ENCODE measurements at regions not wholly inside any gene's neighbourhood (a gene's known extent, or its start where the extent isn't known, plus 50 kb on each side); places are given as distances from the start of the nearest gene placed in this dataset.

GRCh38 chr5:66518052-66518451, 78.1 kb upstream of the MAST4 start:
- TF ChIP-seq POLR2A (IDR thresholded peaks at IDR 0.05; ENCODE audit: extremely low read depth, insufficient read length) (no peak), MYC (IDR thresholded peaks at IDR 0.05; ENCODE audit: low read depth, low read length) (no peak), MAX (IDR thresholded peaks at IDR 0.05; ENCODE audit: low read depth, low read length) (no peak), CTCF (IDR thresholded peaks at IDR 0.05; ENCODE audit: low read depth, low read length) (no peak)

DNA sequence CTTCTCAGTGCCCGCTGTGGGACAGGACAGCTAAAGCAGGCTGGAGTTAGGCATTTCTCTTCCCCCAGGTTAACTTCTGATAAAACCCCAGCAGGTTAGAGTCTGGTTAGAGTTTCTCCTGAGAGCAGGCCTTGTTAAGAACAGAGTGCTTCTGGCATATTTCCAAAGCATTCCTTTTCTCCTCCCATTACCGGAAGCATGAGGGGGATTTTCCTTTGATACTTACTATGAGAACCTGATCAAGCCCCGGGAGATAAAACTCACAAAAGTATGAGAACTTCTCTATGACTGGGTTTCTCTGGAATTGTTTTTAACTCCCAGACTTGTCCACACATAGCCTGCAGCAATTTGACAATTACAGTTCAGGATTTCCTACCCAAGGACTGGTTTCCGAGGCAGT, 77.4 kb upstream of the MAST4 start:
- TF ChIP-seq POLR2A (IDR thresholded peaks at IDR 0.05; ENCODE audit: extremely low read depth, insufficient read length) (no peak), CTCF (IDR thresholded peaks at IDR 0.05; ENCODE audit: low read depth, low read length) (no peak), MYC (IDR thresholded peaks at IDR 0.05; ENCODE audit: low read depth, low read length) (no peak), MAX (IDR thresholded peaks at IDR 0.05; ENCODE audit: low read depth, low read length) (no peak)
- no peak for DNase-seq (ENCODE audit: low read depth)
- H3K4me3 ChIP-seq (ENCODE audit: low read depth, low read length) = no peak overlapping the region

More at GRCh38 chr5:66518052-66518451, 78.1 kb upstream of the MAST4 start:
- no peak for DNase-seq (ENCODE audit: low read depth)
- H3K4me3 ChIP-seq (ENCODE audit: low read depth, low read length) = no peak overlapping the region

DNA sequence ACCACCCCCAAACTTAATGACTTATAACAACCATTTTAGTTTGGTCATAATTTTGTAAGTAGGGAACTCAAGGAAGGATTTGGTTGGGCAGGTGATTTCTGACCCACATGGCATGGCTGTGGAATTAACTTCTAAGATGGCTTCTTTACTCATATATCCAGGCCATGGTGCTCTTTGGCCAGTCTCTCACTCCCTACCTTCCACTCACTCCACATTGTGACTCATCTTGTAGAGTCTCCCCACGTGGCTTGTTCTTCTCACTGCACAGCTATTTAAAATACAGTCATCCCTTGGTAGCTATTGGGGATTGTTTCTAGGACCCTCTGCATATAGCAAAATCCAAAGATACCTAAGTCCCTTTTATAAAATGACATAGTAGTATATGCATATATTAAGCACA, 76.6 kb upstream of the MAST4 start:
- no peak for DNase-seq (ENCODE audit: low read depth)
- TF ChIP-seq CTCF (IDR thresholded peaks at IDR 0.05; ENCODE audit: low read depth, low read length) (no peak), POLR2A (IDR thresholded peaks at IDR 0.05; ENCODE audit: extremely low read depth, insufficient read length) (no peak), MAX (IDR thresholded peaks at IDR 0.05; ENCODE audit: low read depth, low read length) (no peak), MYC (IDR thresholded peaks at IDR 0.05; ENCODE audit: low read depth, low read length) (no peak)
- no peak overlapping the region for H3K4me3 ChIP-seq (ENCODE audit: low read depth, low read length)

- DNase-seq (ENCODE audit: low read depth) = no peak
- no peak for TF ChIP-seq MAX (IDR thresholded peaks at IDR 0.05; ENCODE audit: low read depth, low read length)
- TF ChIP-seq POLR2A (IDR thresholded peaks at IDR 0.05; ENCODE audit: extremely low read depth, insufficient read length) = no peak
- TF ChIP-seq CTCF (IDR thresholded peaks at IDR 0.05; ENCODE audit: low read depth, low read length) = no peak
- TF ChIP-seq MYC (IDR thresholded peaks at IDR 0.05; ENCODE audit: low read depth, low read length) = no peak
- H3K4me3 ChIP-seq (ENCODE audit: low read depth, low read length) = no peak overlapping the region
Observed at GRCh38 chr5:66520854-66521253, 75.3 kb upstream of the MAST4 start.

DNA sequence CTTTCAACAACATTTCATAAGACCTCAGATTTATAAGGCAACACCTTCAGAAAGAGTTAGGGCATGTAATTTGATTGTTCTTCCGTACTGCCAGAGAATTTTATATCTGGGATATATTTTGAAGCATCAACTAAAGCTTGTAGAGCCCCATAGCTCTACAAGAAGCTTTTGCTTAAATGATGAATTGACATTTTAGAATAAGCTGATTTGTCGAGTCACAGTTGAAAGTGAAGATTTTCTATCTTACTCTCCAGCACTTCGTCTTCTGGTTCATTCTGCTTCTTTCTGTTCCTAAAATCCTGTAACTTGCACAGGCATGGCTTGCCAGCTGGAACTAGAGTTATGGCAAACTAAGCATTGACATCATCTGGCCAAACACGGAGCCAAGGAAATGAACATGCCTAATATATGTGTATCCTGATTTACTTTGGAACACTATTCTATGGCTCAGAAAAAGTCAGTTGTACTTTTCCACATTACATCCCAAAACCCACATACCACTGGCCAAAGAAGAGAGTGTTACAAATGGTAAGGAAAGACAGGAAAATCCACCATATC, 68.6 kb upstream of the MAST4 start:
- TF ChIP-seq POLR2A (IDR thresholded peaks at IDR 0.05; ENCODE audit: extremely low read depth, insufficient read length) (no peak), MYC (IDR thresholded peaks at IDR 0.05; ENCODE audit: low read depth, low read length) (no peak), CTCF (IDR thresholded peaks at IDR 0.05; ENCODE audit: low read depth, low read length) (no peak), MAX (IDR thresholded peaks at IDR 0.05; ENCODE audit: low read depth, low read length) (no peak)
- no peak for DNase-seq (ENCODE audit: low read depth)

More for the DNA sequence above, 68.6 kb upstream of the MAST4 start:
- no peak overlapping the region for H3K4me3 ChIP-seq (ENCODE audit: low read depth, low read length)

Data from NB4 (cell line).